Endothelial cell of umbilical vein (primary cell): ENCODE measurements at regions not wholly inside any gene's neighbourhood (a gene's known extent, or its start where the extent isn't known, plus 50 kb on each side); places are given as distances from the start of the nearest gene placed in this dataset.

Experiments used
- EZH2 ChIP-seq: IDR thresholded peaks from 2 replicates; pipeline ENCODE4 v1.6.1; 2012; ENCODE audit warnings: borderline replicate concordance, low read depth, mild to moderate bottlenecking, moderate library complexity, low read length, inconsistent platforms; ENCODE audit not compliant: severe bottlenecking
- GATA2 ChIP-seq: IDR thresholded peaks from 2 replicates; pipeline ENCODE4 v1.7.0; 2011; ENCODE audit warnings: low read depth, mild to moderate bottlenecking, moderate library complexity, mixed read lengths, low read length; ENCODE audit not compliant: insufficient read length, insufficient read depth
- JUN ChIP-seq: IDR thresholded peaks from 2 replicates; pipeline ENCODE4 v1.6.1; 2011; ENCODE audit warnings: borderline replicate concordance, low read depth; ENCODE audit not compliant: insufficient read length, insufficient read depth
- MYC ChIP-seq: IDR thresholded peaks from one replicate; pipeline ENCODE4 v1.6.1; 2011; ENCODE audit warnings: mild to moderate bottlenecking, low read depth, low read length
- POLR2A ChIP-seq: IDR thresholded peaks from 2 replicates; pipeline ENCODE4 v1.6.1; 2012; ENCODE audit warnings: low read depth, mild to moderate bottlenecking, control low read depth, low read length
- POLR2AphosphoS5 ChIP-seq: IDR thresholded peaks from 2 replicates; pipeline ENCODE4 v1.6.1; 2012; ENCODE audit warnings: low read depth, mild to moderate bottlenecking, control low read depth, low read length, moderate library complexity; ENCODE audit not compliant: insufficient read depth
- TF ChIP-seq, protein P1 (sequence below), 2 donors: IDR thresholded peaks; 1 replicate in 1 of 2; 2 replicates in 1 of 2; pipeline ENCODE4 v1.5.1; 2011; ENCODE audit warnings: low read length in 2 of 2, mild to moderate bottlenecking in 2 of 2, moderate library complexity in 2 of 2, control low read depth in 1 of 2, inconsistent platforms in 1 of 2, low read depth in 1 of 2; ENCODE audit not compliant: insufficient read depth in 1 of 2; ENCODE audit errors: extremely low read depth in 1 of 2

- TF ChIP-seq, protein P1, sequence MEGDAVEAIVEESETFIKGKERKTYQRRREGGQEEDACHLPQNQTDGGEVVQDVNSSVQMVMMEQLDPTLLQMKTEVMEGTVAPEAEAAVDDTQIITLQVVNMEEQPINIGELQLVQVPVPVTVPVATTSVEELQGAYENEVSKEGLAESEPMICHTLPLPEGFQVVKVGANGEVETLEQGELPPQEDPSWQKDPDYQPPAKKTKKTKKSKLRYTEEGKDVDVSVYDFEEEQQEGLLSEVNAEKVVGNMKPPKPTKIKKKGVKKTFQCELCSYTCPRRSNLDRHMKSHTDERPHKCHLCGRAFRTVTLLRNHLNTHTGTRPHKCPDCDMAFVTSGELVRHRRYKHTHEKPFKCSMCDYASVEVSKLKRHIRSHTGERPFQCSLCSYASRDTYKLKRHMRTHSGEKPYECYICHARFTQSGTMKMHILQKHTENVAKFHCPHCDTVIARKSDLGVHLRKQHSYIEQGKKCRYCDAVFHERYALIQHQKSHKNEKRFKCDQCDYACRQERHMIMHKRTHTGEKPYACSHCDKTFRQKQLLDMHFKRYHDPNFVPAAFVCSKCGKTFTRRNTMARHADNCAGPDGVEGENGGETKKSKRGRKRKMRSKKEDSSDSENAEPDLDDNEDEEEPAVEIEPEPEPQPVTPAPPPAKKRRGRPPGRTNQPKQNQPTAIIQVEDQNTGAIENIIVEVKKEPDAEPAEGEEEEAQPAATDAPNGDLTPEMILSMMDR (IDR thresholded peaks at IDR 0.05; ENCODE audit: extremely low read depth in 1 of 2, insufficient read depth in 1 of 2, low read depth in 1 of 2, low read length in 2 of 2): peak in 1 of 2 donors; percentile 16
- TF ChIP-seq MYC (no peak), POLR2A (no peak), POLR2AphosphoS5 (no peak), JUN (no peak), GATA2 (no peak), EZH2 (no peak)
These were observed 267.2 kb upstream of the DAB2 start for GRCh38 chr5:39691993-39692392.
